ENCODE measurements at regions not wholly inside any gene's neighbourhood (a gene's known extent, or its start where the extent isn't known, plus 50 kb on each side); places are given as distances from the start of the nearest gene placed in this dataset.

- no peak for TF ChIP-seq ZFX (IDR thresholded peaks at IDR 0.05; ENCODE audit: borderline replicate concordance)
- TF ChIP-seq, protein P1, sequence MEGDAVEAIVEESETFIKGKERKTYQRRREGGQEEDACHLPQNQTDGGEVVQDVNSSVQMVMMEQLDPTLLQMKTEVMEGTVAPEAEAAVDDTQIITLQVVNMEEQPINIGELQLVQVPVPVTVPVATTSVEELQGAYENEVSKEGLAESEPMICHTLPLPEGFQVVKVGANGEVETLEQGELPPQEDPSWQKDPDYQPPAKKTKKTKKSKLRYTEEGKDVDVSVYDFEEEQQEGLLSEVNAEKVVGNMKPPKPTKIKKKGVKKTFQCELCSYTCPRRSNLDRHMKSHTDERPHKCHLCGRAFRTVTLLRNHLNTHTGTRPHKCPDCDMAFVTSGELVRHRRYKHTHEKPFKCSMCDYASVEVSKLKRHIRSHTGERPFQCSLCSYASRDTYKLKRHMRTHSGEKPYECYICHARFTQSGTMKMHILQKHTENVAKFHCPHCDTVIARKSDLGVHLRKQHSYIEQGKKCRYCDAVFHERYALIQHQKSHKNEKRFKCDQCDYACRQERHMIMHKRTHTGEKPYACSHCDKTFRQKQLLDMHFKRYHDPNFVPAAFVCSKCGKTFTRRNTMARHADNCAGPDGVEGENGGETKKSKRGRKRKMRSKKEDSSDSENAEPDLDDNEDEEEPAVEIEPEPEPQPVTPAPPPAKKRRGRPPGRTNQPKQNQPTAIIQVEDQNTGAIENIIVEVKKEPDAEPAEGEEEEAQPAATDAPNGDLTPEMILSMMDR (IDR thresholded peaks at IDR 0.05): no peak
- no peak overlapping the region for H3K27ac ChIP-seq
Measured at GRCh38 chr6:104509355-104509754, 350.4 kb downstream of the HACE1 start.

DNA sequence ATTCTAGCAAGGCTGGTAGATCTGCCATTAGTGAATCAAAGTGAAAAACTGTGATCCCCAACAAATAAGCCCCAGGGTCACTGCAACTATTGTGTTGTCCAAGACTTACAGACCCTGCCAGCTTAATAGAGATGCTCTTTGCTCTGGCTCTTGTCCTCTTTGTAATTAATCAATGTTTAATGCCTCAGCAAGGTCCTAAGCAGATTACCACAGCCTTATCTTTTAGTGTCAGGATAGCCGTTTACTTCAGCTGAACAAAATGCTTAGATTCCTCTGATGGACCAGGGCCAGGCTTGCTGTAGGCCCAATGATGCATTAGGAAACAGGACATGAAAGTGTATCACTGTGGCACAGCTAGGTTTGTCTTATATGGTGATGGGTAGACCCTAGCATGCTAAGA lies 353.3 kb downstream of the HACE1 start:
- TF ChIP-seq, protein P1 (IDR thresholded peaks at IDR 0.05): no peak
- no peak for TF ChIP-seq ZFX (IDR thresholded peaks at IDR 0.05; ENCODE audit: borderline replicate concordance)
- no peak overlapping the region for H3K27ac ChIP-seq

- TF ChIP-seq ZFX (IDR thresholded peaks at IDR 0.05; ENCODE audit: borderline replicate concordance): no peak
- TF ChIP-seq, protein P1 (IDR thresholded peaks at IDR 0.05): no peak
- H3K27ac ChIP-seq: no peak overlapping the region
Measured at GRCh38 chr6:104505838-104506237, 353.9 kb downstream of the HACE1 start.

DNA sequence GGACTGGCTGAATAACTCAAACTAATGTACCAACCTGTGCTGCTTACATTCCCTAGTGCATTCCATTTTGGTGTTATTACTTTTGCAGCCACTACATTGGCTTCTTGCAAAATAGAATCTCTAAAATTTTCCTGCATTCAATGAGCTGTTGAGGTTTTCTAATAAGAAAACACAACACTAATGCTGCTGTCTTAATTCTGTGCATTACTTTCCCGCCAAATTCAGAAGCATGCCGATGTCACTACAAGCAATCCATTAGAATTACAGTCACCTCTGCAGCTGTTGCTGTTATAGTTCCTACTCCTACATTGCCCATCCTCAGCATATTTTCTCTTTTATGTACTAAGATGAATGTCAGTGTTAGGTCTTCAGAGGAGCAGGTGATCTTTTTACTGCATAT lies 359.5 kb downstream of the HACE1 start:
- no peak for TF ChIP-seq ZFX (IDR thresholded peaks at IDR 0.05; ENCODE audit: borderline replicate concordance)
- TF ChIP-seq, protein P1 (IDR thresholded peaks at IDR 0.05): no peak
- no peak overlapping the region for H3K27ac ChIP-seq

GRCh38 chr6:104486035-104486434 lies 373.7 kb downstream of the HACE1 start:
- TF ChIP-seq, protein P1 (IDR thresholded peaks at IDR 0.05): no peak
- no peak for TF ChIP-seq ZFX (IDR thresholded peaks at IDR 0.05; ENCODE audit: borderline replicate concordance)
- H3K27ac ChIP-seq: no peak overlapping the region

DNA sequence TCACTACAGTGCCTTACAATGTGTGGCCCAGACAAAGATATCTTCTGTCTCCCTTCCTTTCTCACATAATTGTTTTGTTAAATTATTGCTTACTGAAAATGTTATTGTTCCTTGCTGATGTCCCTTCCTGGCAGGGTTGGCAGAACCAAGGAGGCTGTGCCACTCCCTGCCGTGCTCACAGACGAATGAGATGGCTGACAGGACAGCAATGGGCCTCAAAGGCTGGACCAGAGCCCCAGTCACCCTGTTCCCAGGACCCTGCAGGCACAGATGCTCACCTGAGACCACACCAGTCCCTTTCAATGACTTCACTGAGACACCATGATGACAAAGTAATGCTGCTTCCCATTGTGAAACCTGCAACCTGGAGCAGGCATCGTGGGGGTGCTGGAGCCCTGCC lies 375.1 kb downstream of the HACE1 start:
- H3K27ac ChIP-seq: no peak overlapping the region
- no peak for TF ChIP-seq ZFX (IDR thresholded peaks at IDR 0.05; ENCODE audit: borderline replicate concordance)
- TF ChIP-seq, protein P1 (IDR thresholded peaks at IDR 0.05): no peak

DNA sequence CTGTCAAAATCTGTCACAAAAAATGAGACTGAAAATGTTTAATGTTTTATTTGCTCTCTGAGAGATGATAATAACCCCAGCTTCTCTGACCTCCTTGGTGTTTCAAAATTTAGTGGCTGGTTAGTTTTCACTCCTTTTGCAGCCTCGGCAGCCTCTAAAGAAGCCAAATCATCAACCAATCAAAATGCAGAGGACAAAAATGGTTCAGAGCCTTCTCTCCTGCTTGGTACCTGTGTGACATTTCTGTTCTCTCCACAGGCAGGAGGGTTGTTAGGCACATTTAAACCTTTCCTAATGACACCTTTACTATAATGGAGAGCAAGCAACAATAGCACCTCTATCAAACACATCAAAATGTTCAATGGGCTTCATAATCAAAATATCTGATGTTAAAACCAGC lies 375.5 kb downstream of the HACE1 start:
- H3K27ac ChIP-seq: no peak overlapping the region
- TF ChIP-seq, protein P1 (IDR thresholded peaks at IDR 0.05): no peak
- no peak for TF ChIP-seq ZFX (IDR thresholded peaks at IDR 0.05; ENCODE audit: borderline replicate concordance)

Measured in 22Rv1 (cell line).